ENCODE measurements at regions not wholly inside any gene's neighbourhood (a gene's known extent, or its start where the extent isn't known, plus 50 kb on each side); places are given as distances from the start of the nearest gene placed in this dataset.

DNA sequence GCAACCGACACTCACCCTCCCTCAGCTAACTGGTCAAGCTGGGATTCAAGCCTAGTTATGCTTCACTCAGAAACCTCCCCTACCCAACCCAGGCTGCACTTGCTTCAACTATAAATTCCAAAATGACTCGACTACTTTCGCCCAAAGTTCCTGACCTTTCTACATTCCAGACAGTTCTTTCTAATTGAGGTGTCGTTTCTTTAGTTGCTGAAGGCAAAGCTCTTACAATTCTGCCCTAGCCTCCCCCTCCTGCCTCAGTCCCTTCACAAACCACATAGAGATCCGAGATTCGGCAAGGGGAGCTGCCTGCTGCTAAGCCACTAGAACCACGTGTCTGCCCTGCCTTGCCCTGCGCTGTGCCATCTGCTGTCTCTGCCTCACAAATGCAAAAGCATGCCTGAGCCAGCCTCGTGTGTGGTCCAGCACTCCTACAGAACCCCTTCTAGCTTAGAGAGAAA lies 74.7 kb upstream of the SH3GL3 start:
- DNase-seq (ENCODE audit: low read depth in 2 of 2), result peak in 1 of 2 donors; percentile 47
- no peak overlapping the region for H2AFZ ChIP-seq (ENCODE audit: low read length)

DNA sequence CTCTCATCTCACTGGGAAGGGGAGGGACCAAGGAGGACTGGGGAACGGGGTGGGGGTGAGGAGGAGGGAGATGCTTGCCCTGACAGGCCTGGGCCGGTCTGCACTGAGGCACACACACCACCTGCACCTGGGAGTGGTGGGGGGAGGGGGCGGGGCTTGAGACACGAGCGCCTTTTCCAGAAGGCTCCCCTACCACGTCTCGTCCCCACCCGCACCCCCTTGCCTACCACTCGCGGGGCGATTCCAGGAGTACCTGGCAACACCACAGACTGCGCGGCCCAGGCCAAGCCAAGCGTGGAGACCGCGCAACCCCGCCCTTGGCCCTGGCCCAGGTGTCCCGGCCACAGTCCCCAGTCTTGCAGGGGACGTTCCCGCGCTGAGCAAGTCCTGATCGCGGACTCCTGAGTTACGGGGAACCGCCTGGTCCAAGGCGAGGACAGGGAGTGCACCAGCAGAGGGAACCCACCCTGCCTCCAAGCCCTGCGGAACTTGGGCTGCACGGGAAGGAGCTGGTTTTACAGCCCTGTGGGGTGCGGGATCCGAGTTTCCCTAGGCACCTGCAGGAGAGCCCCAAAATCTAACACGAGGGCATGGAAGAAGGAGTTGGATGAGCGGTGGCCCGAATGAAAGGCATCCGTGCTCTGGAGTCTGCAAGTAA lies 68.1 kb upstream of the SH3GL3 start:
- Histone ChIP-seq H3K27me3 (ENCODE audit: control insufficient read depth, insufficient read depth, low read length) (peaks cover under 1% of the 10 kb centered on the region), H3K9ac (ENCODE audit: insufficient read depth, low read length) (peak overlapping the region; percentile 2), H4K20me1 (ENCODE audit: control insufficient read depth, extremely low read depth, insufficient read depth, low read length) (no peaks in the 10 kb centered on the region), H3K36me3 (ENCODE audit: control insufficient read depth, insufficient read depth, low read length) (no peaks in the 10 kb centered on the region), H3K27ac (ENCODE audit: insufficient read depth, low read length) (no peak overlapping the region), H3K4me2 (ENCODE audit: extremely low read depth, insufficient read depth, low read length) (peak overlapping the region; percentile 35), H2AFZ (ENCODE audit: low read length) (peak overlapping the region; percentile 60), H3K4me1 (ENCODE audit: control insufficient read depth, extremely low read depth, insufficient read depth, low read length) (peaks cover 11% of the 10 kb centered on the region), H3K4me3 (replicated peaks in 1 of 4; ENCODE audit: control extremely low read depth in 1 of 4, insufficient read depth in 1 of 4, low read depth in 3 of 4, low read length in 4 of 4) (no peak overlapping the region), H3K79me2 (ENCODE audit: control insufficient read depth, insufficient read depth, low read length) (no peaks in the 10 kb centered on the region), H3K9me3 (ENCODE audit: control insufficient read depth, insufficient read depth, low read depth, low read length) (no peaks in the 10 kb centered on the region)
- no peak for DNase-seq (ENCODE audit: low read depth in 2 of 2)
- TF ChIP-seq, protein P1, sequence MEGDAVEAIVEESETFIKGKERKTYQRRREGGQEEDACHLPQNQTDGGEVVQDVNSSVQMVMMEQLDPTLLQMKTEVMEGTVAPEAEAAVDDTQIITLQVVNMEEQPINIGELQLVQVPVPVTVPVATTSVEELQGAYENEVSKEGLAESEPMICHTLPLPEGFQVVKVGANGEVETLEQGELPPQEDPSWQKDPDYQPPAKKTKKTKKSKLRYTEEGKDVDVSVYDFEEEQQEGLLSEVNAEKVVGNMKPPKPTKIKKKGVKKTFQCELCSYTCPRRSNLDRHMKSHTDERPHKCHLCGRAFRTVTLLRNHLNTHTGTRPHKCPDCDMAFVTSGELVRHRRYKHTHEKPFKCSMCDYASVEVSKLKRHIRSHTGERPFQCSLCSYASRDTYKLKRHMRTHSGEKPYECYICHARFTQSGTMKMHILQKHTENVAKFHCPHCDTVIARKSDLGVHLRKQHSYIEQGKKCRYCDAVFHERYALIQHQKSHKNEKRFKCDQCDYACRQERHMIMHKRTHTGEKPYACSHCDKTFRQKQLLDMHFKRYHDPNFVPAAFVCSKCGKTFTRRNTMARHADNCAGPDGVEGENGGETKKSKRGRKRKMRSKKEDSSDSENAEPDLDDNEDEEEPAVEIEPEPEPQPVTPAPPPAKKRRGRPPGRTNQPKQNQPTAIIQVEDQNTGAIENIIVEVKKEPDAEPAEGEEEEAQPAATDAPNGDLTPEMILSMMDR (conservative IDR thresholded peaks at IDR 0.05 in 1 of 2, IDR thresholded peaks at IDR 0.05 in 1 of 2; ENCODE audit: low read depth in 1 of 2, low read length in 2 of 2), result no peak
- no peak for TF ChIP-seq EZH2 (IDR thresholded peaks at IDR 0.05; ENCODE audit: low read length, missing control alignments)

More for the DNA sequence above, 74.7 kb upstream of the SH3GL3 start:
- Histone ChIP-seq H3K27me3 (ENCODE audit: control insufficient read depth, insufficient read depth, low read length) (peaks cover 8% of the 10 kb centered on the region), H3K36me3 (ENCODE audit: control insufficient read depth, insufficient read depth, low read length) (no peaks in the 10 kb centered on the region), H3K4me1 (ENCODE audit: control insufficient read depth, extremely low read depth, insufficient read depth, low read length) (no peaks in the 10 kb centered on the region), H3K4me3 (replicated peaks in 1 of 4; ENCODE audit: control extremely low read depth in 1 of 4, insufficient read depth in 1 of 4, low read depth in 3 of 4, low read length in 4 of 4) (no peak overlapping the region), H3K9ac (ENCODE audit: insufficient read depth, low read length) (no peak overlapping the region), H3K4me2 (ENCODE audit: extremely low read depth, insufficient read depth, low read length) (no peak overlapping the region), H4K20me1 (ENCODE audit: control insufficient read depth, extremely low read depth, insufficient read depth, low read length) (no peaks in the 10 kb centered on the region), H3K79me2 (ENCODE audit: control insufficient read depth, insufficient read depth, low read length) (no peaks in the 10 kb centered on the region), H3K9me3 (ENCODE audit: control insufficient read depth, insufficient read depth, low read depth, low read length) (no peaks in the 10 kb centered on the region), H3K27ac (ENCODE audit: insufficient read depth, low read length) (no peak overlapping the region)
- TF ChIP-seq EZH2 (IDR thresholded peaks at IDR 0.05; ENCODE audit: low read length, missing control alignments), result peak; percentile 35
- TF ChIP-seq, protein P1 (conservative IDR thresholded peaks at IDR 0.05 in 1 of 2, IDR thresholded peaks at IDR 0.05 in 1 of 2; ENCODE audit: low read depth in 1 of 2, low read length in 2 of 2), result no peak

DNA sequence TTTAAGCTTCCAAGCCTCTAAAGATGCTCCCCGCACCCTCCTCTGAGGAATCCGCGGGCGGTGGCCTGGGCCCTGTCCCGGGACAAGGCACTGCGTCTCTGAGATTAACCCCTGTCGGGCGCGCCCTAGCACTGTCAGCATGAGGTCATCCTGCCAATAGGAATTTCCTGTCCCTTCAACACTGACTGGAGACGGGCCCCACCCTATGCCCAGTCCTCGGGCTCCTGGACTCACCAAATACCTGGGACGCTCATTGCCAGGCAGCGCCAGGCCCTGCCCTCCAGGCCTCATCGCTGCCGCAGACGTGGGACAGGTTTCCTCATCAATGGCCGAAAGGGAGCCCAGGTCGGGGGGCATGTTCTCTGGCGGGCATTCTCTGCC lies 67.6 kb upstream of the SH3GL3 start:
- Histone ChIP-seq H3K9me3 (ENCODE audit: control insufficient read depth, insufficient read depth, low read depth, low read length) (no peaks in the 10 kb centered on the region), H3K36me3 (ENCODE audit: control insufficient read depth, insufficient read depth, low read length) (no peaks in the 10 kb centered on the region), H3K4me2 (ENCODE audit: extremely low read depth, insufficient read depth, low read length) (peak overlapping the region; percentile 44), H4K20me1 (ENCODE audit: control insufficient read depth, extremely low read depth, insufficient read depth, low read length) (no peaks in the 10 kb centered on the region), H3K27ac (ENCODE audit: insufficient read depth, low read length) (no peak overlapping the region), H3K4me3 (replicated peaks in 1 of 4; ENCODE audit: control extremely low read depth in 1 of 4, insufficient read depth in 1 of 4, low read depth in 3 of 4, low read length in 4 of 4) (no peak overlapping the region), H3K9ac (ENCODE audit: insufficient read depth, low read length) (no peak overlapping the region), H3K4me1 (ENCODE audit: control insufficient read depth, extremely low read depth, insufficient read depth, low read length) (peaks cover 11% of the 10 kb centered on the region), H3K79me2 (ENCODE audit: control insufficient read depth, insufficient read depth, low read length) (no peaks in the 10 kb centered on the region), H2AFZ (ENCODE audit: low read length) (peak overlapping the region; percentile 60), H3K27me3 (ENCODE audit: control insufficient read depth, insufficient read depth, low read length) (no peaks in the 10 kb centered on the region)
- TF ChIP-seq EZH2 (IDR thresholded peaks at IDR 0.05; ENCODE audit: low read length, missing control alignments), result no peak
- TF ChIP-seq, protein P1 (conservative IDR thresholded peaks at IDR 0.05 in 1 of 2, IDR thresholded peaks at IDR 0.05 in 1 of 2; ENCODE audit: low read depth in 1 of 2, low read length in 2 of 2), result no peak
- peak in 1 of 2 donors; percentile 18 for DNase-seq (ENCODE audit: low read depth in 2 of 2)

All from fibroblast of lung (primary cell).